Lower leg skin (tissue), 4 donors: ENCODE measurements at regions not wholly inside any gene's neighbourhood (a gene's known extent, or its start where the extent isn't known, plus 50 kb on each side); places are given as distances from the start of the nearest gene placed in this dataset.
"Not testable (repeated sequence)": the region's sequence is repeated elsewhere in the genome, so short reads cannot be mapped to it uniquely, and the experiment has no call there.

ENCODE experiments used
- DNase-seq, 2 donors: peaks; one replicate each; pipeline ENCODE4 v3.0.0-alpha.2; 2019; ENCODE audit warnings: low spot score in 2 of 2
- H3K4me3 ChIP-seq: fragments of 200-600 bp; sonication (generic); 2 replicates; pipeline ENCODE4 v1.5.1; 2017; ENCODE audit warnings: mild to moderate bottlenecking, low read depth; ENCODE audit not compliant: poor library complexity, severe bottlenecking
- CTCF ChIP-seq, 3 donors: fragments of 450-650 bp; IDR thresholded peaks; one replicate each; pipeline ENCODE4 v1.5.1; 2016; ENCODE audit warnings: antibody characterized with exemption in 3 of 3, mild to moderate bottlenecking in 3 of 3, moderate library complexity in 2 of 3
- POLR2A ChIP-seq, 2 donors: fragments of 450-650 bp; IDR thresholded peaks; one replicate each; pipeline ENCODE4 v1.6.1; 2016 to 2017; ENCODE audit warnings: antibody characterized with exemption in 2 of 2, mild to moderate bottlenecking in 1 of 2, moderate library complexity in 1 of 2
- WGBS, 2 donors: methylation state at CpG; one replicate each; pipeline ENCODE4 v1.1.5; 2018; 5-methylcytosine and 5-hydroxymethylcytosine counted together
- intact Hi-C: fragments of 100-400 bp; cut with DNase I; formaldehyde crosslinking; loops from one replicate; pipeline ENCODE4 v1.15.0; 2023; ENCODE audit warnings: low total_unique reads

- no peak for DNase-seq
- intact Hi-C loops: no loop called here
- H3K4me3 ChIP-seq: no peak overlapping the region
- WGBS, 2 donors: 73 to 74% methylated on average over 9 of the region's 9 CpGs
- TF ChIP-seq CTCF (IDR thresholded peaks at IDR 0.05) (no peak), POLR2A (IDR thresholded peaks at IDR 0.05) (no peak)
Observed at GRCh38 chr14:105665247-105665950, 139.0 kb downstream of the TMEM121 start.

GRCh38 chr14:105665951-105666277, 139.5 kb downstream of the TMEM121 start:
- WGBS, 2 donors: 76 to 88% methylated on average over 6 of the region's 6 CpGs
- intact Hi-C loops: no loop called here
- DNase-seq: peak in 1 of 2 donors; percentile 37
- no peak overlapping the region for H3K4me3 ChIP-seq
- TF ChIP-seq CTCF (IDR thresholded peaks at IDR 0.05) (no peak), POLR2A (IDR thresholded peaks at IDR 0.05) (no peak)

DNA sequence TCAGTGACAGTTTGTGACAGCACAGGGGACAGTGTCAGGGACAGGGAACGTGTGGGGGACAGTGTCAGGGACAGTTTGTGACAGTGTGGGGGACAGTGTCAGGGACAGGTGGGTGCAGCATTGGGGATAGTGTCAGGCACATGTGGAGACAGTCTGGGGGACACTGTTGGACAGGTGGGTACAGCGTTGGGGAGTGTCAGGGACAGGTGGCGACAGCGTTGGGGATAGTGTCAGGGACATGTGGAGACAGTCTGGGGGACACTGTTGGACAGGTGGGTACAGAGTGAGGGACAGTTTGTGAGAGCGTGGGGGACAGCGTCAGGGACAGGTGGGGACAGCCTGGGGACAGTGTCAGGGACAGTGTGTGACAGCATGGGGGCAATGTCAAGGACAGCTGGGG, 140.0 kb downstream of the TMEM121 start:
- TF ChIP-seq CTCF (IDR thresholded peaks at IDR 0.05) (no peak), POLR2A (IDR thresholded peaks at IDR 0.05) (no peak)
- WGBS, 2 donors: 86 to 88% methylated on average over 6 of the region's 6 CpGs
- DNase-seq: no peak

DNA sequence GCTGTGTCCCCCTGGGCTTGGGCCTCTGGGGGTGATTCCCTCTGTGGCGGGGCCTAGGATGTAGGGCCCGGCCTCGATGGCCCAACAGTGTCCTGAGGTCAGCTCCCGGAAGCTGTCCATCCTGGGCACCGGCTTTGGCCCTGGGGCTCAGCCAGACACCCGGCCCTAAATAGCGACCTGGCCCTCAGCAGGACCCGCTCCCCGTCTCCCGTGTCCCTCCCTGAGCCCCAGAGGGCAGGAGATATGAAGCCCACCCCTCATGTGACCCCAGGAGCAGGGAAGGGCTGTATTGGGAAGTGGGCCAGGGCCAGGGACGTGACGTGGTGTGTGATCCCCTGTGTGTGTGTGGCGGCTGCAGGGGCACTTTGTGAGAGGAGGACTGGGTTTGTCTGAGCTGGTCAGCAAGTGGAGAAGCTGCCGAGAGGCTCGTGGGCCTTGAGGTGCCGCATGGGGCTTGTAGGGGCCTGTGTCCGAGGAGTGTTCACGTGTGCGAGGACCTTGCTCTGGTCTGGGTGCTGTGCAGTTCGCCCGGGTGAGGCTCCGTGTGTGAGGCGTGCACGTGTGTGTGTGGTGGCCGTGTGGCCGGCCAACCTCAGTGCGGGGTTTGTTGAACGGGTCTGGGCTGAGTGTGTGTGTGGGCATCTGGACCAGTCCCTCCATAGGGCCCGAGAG, 140.7 kb downstream of the TMEM121 start:
- intact Hi-C loops, H3K4me3 ChIP-seq: not testable (repeated sequence)
- peak in 1 of 2 donors; percentile 59 for DNase-seq
- WGBS, 2 donors: 82 to 87% methylated on average over 3 to 16 of the region's 29 CpGs

More for the DNA sequence above, 140.0 kb downstream of the TMEM121 start:
- intact Hi-C loops: no loop called here
- H3K4me3 ChIP-seq: no peak overlapping the region

GRCh38 chr14:105667663-105668020, 141.3 kb downstream of the TMEM121 start:
- WGBS, 2 donors: 100% methylated on average over 1 of the region's 13 CpGs; no CpG with 5 or more reads in 1 of the 2 donors
- intact Hi-C loops, H3K4me3 ChIP-seq: not testable (repeated sequence)
- peak in 1 of 2 donors; percentile 57 for DNase-seq

DNA sequence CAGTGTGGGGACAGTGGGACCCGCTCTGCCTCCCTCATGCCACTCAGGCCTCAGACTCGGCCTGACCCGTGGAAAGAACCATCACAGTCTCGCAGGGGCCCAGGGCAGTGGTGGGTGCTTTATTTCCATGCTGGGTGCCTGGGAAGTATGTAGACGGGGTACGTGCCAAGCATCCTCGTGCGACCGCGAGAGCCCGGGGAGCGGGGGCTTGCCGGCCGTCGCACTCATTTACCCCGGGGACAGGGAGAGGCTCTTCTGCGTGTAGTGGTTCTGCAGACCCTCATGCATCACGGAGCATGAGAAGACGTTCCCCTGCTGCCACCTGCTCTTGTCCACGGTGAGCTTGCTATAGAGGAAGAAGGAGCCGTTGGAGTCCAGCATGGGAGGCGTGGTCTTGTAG, 141.6 kb downstream of the TMEM121 start:
- 92 to 95% methylated on average over 17 to 19 of the region's 22 CpGs for WGBS, 2 donors
- intact Hi-C loops, H3K4me3 ChIP-seq: not testable (repeated sequence)
- peak in 1 of 2 donors; percentile 5 for DNase-seq

GRCh38 chr14:105668471-105669230, 142.3 kb downstream of the TMEM121 start:
- peak in 1 of 2 donors; percentile 70 for DNase-seq
- H3K4me3 ChIP-seq, intact Hi-C loops: not testable (repeated sequence)
- WGBS, 2 donors: 92 to 93% methylated on average over 27 to 29 of the region's 29 CpGs

DNA sequence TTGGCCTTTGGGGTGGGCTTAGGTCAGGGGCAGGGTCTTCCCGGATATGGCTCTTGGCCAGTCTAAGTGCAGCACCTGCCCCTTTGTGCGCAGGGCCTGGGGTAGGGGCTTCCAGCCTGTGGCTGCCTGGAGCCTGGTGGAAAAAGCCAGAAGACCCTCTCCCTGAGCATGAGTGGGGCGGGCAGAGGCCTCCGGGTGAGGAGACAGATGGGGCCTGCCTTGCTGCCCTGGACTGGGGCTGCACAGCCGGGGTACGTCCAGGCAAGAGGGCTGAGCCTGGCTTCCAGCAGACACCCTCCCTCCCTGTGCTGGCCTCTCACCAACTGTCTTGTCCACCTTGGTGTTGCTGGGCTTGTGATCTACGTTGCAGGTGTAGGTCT, 142.8 kb downstream of the TMEM121 start:
- intact Hi-C loops, H3K4me3 ChIP-seq: not testable (repeated sequence)
- DNase-seq: peak in 1 of 2 donors; percentile 67
- 92 to 95% methylated on average over 6 of the region's 7 CpGs for WGBS, 2 donors

DNA sequence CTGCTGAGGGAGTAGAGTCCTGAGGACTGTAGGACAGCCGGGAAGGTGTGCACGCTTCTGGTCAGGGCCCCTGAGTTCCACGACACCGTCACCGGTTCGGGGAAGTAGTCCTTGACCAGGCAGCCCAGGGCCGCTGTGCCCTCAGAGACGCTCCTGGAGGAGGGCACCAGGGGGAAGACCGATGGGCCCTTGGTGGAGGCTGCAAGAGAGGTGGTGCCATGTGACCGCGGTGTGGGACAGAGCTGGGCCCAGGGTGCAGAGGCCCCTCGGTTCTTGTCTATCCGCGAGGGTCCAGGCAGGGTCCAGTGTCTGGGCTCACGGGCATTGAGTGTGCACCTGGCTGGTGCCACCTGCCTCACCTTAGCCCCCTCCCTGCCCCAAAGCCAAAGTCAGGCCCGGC, 143.3 kb downstream of the TMEM121 start:
- peak in 1 of 2 donors; percentile 54 for DNase-seq
- WGBS, 2 donors: 60 to 100% methylated on average over 1 of the region's 16 CpGs
- H3K4me3 ChIP-seq, intact Hi-C loops: not testable (repeated sequence)

GRCh38 chr14:105672450-105673200, 146.2 kb downstream of the TMEM121 start:
- H3K4me3 ChIP-seq, intact Hi-C loops: not testable (repeated sequence)
- WGBS, 2 donors: 89 to 91% methylated on average over 6 to 17 of the region's 55 CpGs
- peak in 1 of 2 donors; percentile 29 for DNase-seq

DNA sequence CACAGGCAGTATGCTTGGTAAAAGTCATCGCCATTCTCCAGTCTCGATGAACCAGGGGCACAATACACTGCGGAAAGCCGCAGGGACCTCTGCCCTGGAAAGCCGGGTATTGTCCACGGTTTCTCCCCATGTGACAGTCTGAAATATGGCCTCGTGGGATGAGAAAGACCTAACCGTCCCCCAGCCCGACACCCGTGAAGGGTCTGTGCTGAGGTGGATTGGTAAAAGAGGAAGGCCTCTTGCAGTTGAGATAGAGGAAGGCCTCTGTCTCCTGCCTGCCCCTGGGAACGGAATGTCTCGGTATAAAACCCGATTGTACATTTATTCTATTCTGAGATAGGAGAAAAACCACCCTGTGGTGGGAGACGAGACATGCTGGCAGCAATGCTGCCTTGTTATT, 149.1 kb downstream of the TMEM121 start:
- 82 to 83% methylated on average over 11 to 13 of the region's 14 CpGs for WGBS, 2 donors
- H3K4me3 ChIP-seq, intact Hi-C loops: not testable (repeated sequence)
- DNase-seq: peak in 1 of 2 donors; percentile 72
